ENCODE measurements at regions not wholly inside any gene's neighbourhood (a gene's known extent, or its start where the extent isn't known, plus 50 kb on each side); places are given as distances from the start of the nearest gene placed in this dataset.

GRCh38 chr15:31870328-31871165, 159.8 kb upstream of the CHRNA7 start, which contains the start of gene OTUD7A:
Gene OTUD7A, minus strand, starts transcription at chr15:31870673.
- TF ChIP-seq REST (IDR thresholded peaks at IDR 0.05) (peak; percentile 48; the same call in 1 of the 2 replicates), RAD21 (conservative IDR thresholded peaks at IDR 0.05 in 1 of 2, IDR thresholded peaks at IDR 0.05 in 1 of 2) (no peak), FOXS1 (CRISPR knock-in tag; IDR thresholded peaks at IDR 0.05) (peak; percentile 59; the same call in 1 of the 2 replicates), ZC3H11A (IDR thresholded peaks at IDR 0.05) (no peak), BCL3 (IDR thresholded peaks at IDR 0.05) (no peak), CBX8 (IDR thresholded peaks at IDR 0.05) (no peak), ZFP36 (IDR thresholded peaks at IDR 0.05; ENCODE audit: borderline replicate concordance, partially characterized antibody) (peak; percentile 96), POLR2A (IDR thresholded peaks at IDR 0.05; ENCODE audit: low read length) (peak; percentile 43; the same call in 1 of the 2 replicates), HMGXB4 (CRISPR knock-in tag; IDR thresholded peaks at IDR 0.05; ENCODE audit: borderline replicate concordance) (no peak), CHD4 (IDR thresholded peaks at IDR 0.05; ENCODE audit: borderline replicate concordance) (no peak), RCOR1 (IDR thresholded peaks at IDR 0.05; ENCODE audit: low read depth, low read length) (no peak), KDM5A (IDR thresholded peaks at IDR 0.05) (no peak), HOXB13 (CRISPR knock-in tag; IDR thresholded peaks at IDR 0.05; ENCODE audit: low read depth) (peak; percentile 77), KDM1A (IDR thresholded peaks at IDR 0.05; ENCODE audit: low read depth) (no peak), HOXB5 (CRISPR knock-in tag; IDR thresholded peaks at IDR 0.05) (peak; percentile 73; the same call in 1 of the 2 replicates), RNF2 (IDR thresholded peaks at IDR 0.05; ENCODE audit: borderline replicate concordance, low read depth) (no peak), JUN (IDR thresholded peaks at IDR 0.05) (0 out of 5 replicates have a peak, but pooled peaks of 1 of the 2 experiments have one; percentile 15), NFE2L2 (conservative IDR thresholded peaks at IDR 0.05; ENCODE audit: low read length) (no peak), JUNB (IDR thresholded peaks at IDR 0.05) (no peak), MAZ (IDR thresholded peaks at IDR 0.05; ENCODE audit: borderline replicate concordance, low read depth, low read length) (no peak), POLR2AphosphoS2 (conservative IDR thresholded peaks at IDR 0.05; ENCODE audit: low read length) (no peak), FOSB (CRISPR knock-in tag; IDR thresholded peaks at IDR 0.05) (no peak), TP53 (CRISPR knock-in tag; IDR thresholded peaks at IDR 0.05) (no peak), E2F6 (IDR thresholded peaks at IDR 0.05; ENCODE audit: borderline replicate concordance, low read depth) (no peak), MYC (IDR thresholded peaks at IDR 0.05; ENCODE audit: borderline replicate concordance, low read length) (no peak), TFCP2L1 (CRISPR knock-in tag; IDR thresholded peaks at IDR 0.05) (peak; percentile 27; the same call in 1 of the 2 replicates)
- TF ChIP-seq, protein P1, sequence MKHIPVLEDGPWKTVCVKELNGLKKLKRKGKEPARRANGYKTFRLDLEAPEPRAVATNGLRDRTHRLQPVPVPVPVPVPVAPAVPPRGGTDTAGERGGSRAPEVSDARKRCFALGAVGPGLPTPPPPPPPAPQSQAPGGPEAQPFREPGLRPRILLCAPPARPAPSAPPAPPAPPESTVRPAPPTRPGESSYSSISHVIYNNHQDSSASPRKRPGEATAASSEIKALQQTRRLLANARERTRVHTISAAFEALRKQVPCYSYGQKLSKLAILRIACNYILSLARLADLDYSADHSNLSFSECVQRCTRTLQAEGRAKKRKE (CRISPR knock-in tag; IDR thresholded peaks at IDR 0.05; ENCODE audit: low read depth) = peak; percentile 66; the same call in 1 of the 2 replicates
- TF ChIP-seq, protein P2, sequence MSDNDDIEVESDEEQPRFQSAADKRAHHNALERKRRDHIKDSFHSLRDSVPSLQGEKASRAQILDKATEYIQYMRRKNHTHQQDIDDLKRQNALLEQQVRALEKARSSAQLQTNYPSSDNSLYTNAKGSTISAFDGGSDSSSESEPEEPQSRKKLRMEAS (IDR thresholded peaks at IDR 0.05) = no peak
- no peak for FAIRE-seq
- peak within 1 kb of the TSS; percentile 72 for H3K4me3 ChIP-seq
- CTCF ChIA-PET = no interaction called here
- H3K4me2 ChIP-seq = peak within 1 kb of the TSS; percentile 85
- peak; percentile 86 to 91 for ATAC-seq
- H3K27ac ChIP-seq = peak within 1 kb of the TSS; percentile 62 to 83
- 5% methylated on average over 8 of the region's 122 CpGs for WGBS (ENCODE audit: missing lambda C conversion rate)
- POLR2A ChIA-PET = no interaction called here
- H3K9me3 ChIP-seq = no peaks in the 10 kb centered on the region
- 0 out of 3 replicates have a peak, but pooled peaks cover 2% of the 10 kb centered on the region for H3K4me1 ChIP-seq
- peak; percentile 74 to 81 for DNase-seq (ENCODE audit: low read depth in 1 of 2, low spot score in 1 of 2)

All from A549 (cell line).